ENCODE measurements at regions not wholly inside any gene's neighbourhood (a gene's known extent, or its start where the extent isn't known, plus 50 kb on each side); places are given as distances from the start of the nearest gene placed in this dataset.

DNA sequence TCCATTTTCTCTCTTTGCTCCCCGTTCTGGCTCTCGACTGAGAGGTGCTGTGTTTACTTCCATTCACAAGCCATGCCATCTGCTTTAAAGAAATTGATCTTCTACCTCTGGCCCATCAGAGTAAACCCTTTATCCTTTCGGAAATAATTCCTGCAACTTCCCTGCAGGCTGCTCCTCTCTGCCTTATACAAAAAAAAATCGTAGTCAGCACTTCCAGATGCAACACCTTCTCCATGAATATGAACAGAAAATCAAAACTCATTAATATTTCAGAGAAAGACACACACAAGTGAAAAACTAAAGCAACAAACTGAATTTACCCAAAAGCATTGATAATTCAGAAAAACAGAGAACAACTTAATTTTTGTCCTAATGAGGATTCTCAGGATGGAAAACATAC, 127.6 kb upstream of the FSCB start:
- no peak overlapping the region for H3K4me3 ChIP-seq (ENCODE audit: low read length)
- H3K27ac ChIP-seq (ENCODE audit: low read length), result no peak overlapping the region
- no peaks in the 10 kb centered on the region for H4K20me1 ChIP-seq (ENCODE audit: insufficient read depth, low read length)
- H3K9me3 ChIP-seq (ENCODE audit: insufficient read depth, low read length), result no peaks in the 10 kb centered on the region
- TF ChIP-seq EZH2phosphoT487 (IDR thresholded peaks at IDR 0.05; ENCODE audit: low read depth), result no peak
- TF ChIP-seq, protein P1, sequence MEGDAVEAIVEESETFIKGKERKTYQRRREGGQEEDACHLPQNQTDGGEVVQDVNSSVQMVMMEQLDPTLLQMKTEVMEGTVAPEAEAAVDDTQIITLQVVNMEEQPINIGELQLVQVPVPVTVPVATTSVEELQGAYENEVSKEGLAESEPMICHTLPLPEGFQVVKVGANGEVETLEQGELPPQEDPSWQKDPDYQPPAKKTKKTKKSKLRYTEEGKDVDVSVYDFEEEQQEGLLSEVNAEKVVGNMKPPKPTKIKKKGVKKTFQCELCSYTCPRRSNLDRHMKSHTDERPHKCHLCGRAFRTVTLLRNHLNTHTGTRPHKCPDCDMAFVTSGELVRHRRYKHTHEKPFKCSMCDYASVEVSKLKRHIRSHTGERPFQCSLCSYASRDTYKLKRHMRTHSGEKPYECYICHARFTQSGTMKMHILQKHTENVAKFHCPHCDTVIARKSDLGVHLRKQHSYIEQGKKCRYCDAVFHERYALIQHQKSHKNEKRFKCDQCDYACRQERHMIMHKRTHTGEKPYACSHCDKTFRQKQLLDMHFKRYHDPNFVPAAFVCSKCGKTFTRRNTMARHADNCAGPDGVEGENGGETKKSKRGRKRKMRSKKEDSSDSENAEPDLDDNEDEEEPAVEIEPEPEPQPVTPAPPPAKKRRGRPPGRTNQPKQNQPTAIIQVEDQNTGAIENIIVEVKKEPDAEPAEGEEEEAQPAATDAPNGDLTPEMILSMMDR (IDR thresholded peaks at IDR 0.05; ENCODE audit: low read depth, low read length), result no peak
- no peaks in the 10 kb centered on the region for H3K27me3 ChIP-seq (ENCODE audit: low read depth, low read length)
- H3K9ac ChIP-seq (ENCODE audit: low read length), result no peak overlapping the region
- H3K79me2 ChIP-seq (ENCODE audit: low read length), result no peaks in the 10 kb centered on the region
- H2AFZ ChIP-seq (ENCODE audit: low read depth, low read length), result no peak overlapping the region
- no peaks in the 10 kb centered on the region for H3K4me1 ChIP-seq (ENCODE audit: low read length)
- no peak overlapping the region for H3K4me2 ChIP-seq (ENCODE audit: low read length)
- no peaks in the 10 kb centered on the region for H3K36me3 ChIP-seq (replicated peaks; ENCODE audit: low read depth, low read length)

DNA sequence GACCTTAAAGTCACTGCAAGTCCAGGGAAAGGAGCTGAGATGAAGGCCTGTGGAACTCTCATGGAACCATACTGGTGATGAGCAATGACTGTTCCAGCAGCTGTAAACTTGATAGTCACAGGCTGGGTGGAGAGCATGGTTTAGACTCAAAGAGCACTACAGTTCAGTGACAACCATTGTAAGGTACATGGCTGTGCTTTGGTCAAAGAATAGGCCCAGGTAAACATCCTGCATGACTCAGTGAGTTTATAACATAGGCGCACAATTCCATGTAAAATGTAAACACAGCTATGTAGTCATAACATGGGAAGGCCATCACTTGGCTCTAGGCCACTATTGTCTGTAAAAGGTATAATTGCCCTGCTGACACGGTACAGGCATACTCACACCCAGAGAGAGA, 119.3 kb upstream of the FSCB start:
- Histone ChIP-seq H3K9ac (ENCODE audit: low read length) (no peak overlapping the region), H2AFZ (ENCODE audit: low read depth, low read length) (no peak overlapping the region), H3K27ac (ENCODE audit: low read length) (no peak overlapping the region), H3K79me2 (ENCODE audit: low read length) (no peaks in the 10 kb centered on the region), H3K9me3 (ENCODE audit: insufficient read depth, low read length) (no peaks in the 10 kb centered on the region), H3K36me3 (replicated peaks; ENCODE audit: low read depth, low read length) (no peaks in the 10 kb centered on the region), H4K20me1 (ENCODE audit: insufficient read depth, low read length) (no peaks in the 10 kb centered on the region), H3K27me3 (ENCODE audit: low read depth, low read length) (no peaks in the 10 kb centered on the region), H3K4me2 (ENCODE audit: low read length) (no peak overlapping the region), H3K4me1 (ENCODE audit: low read length) (no peaks in the 10 kb centered on the region), H3K4me3 (ENCODE audit: low read length) (no peak overlapping the region)
- TF ChIP-seq, protein P1 (IDR thresholded peaks at IDR 0.05; ENCODE audit: low read depth, low read length), result no peak
- no peak for TF ChIP-seq EZH2phosphoT487 (IDR thresholded peaks at IDR 0.05; ENCODE audit: low read depth)

DNA sequence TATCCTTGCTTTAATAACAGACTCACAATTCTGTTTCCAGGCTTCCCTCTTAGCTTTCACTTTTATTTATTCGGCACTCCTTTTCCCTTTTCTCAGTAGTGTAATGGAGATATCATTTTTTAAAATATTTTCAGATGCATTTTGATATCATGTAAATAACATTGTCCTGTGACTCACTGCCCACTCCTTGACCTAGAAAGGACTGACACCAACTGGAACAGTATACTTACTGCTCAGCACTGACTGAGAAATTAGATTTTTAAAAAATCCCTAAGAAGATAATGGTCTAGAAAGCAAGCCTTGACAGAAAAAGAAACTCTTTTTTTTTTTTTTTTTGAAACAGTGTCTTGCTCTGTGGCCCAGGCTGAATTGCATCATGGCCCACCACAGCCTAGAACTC, 118.0 kb upstream of the FSCB start:
- no peaks in the 10 kb centered on the region for H3K9me3 ChIP-seq (ENCODE audit: insufficient read depth, low read length)
- H3K9ac ChIP-seq (ENCODE audit: low read length), result no peak overlapping the region
- no peaks in the 10 kb centered on the region for H4K20me1 ChIP-seq (ENCODE audit: insufficient read depth, low read length)
- H3K36me3 ChIP-seq (replicated peaks; ENCODE audit: low read depth, low read length), result no peaks in the 10 kb centered on the region
- H3K4me3 ChIP-seq (ENCODE audit: low read length), result no peak overlapping the region
- H3K4me1 ChIP-seq (ENCODE audit: low read length), result no peaks in the 10 kb centered on the region
- no peak for TF ChIP-seq EZH2phosphoT487 (IDR thresholded peaks at IDR 0.05; ENCODE audit: low read depth)
- TF ChIP-seq, protein P1 (IDR thresholded peaks at IDR 0.05; ENCODE audit: low read depth, low read length), result no peak
- H3K27ac ChIP-seq (ENCODE audit: low read length), result no peak overlapping the region
- no peak overlapping the region for H3K4me2 ChIP-seq (ENCODE audit: low read length)
- H3K79me2 ChIP-seq (ENCODE audit: low read length), result no peaks in the 10 kb centered on the region
- no peaks in the 10 kb centered on the region for H3K27me3 ChIP-seq (ENCODE audit: low read depth, low read length)
- H2AFZ ChIP-seq (ENCODE audit: low read depth, low read length), result no peak overlapping the region

DNA sequence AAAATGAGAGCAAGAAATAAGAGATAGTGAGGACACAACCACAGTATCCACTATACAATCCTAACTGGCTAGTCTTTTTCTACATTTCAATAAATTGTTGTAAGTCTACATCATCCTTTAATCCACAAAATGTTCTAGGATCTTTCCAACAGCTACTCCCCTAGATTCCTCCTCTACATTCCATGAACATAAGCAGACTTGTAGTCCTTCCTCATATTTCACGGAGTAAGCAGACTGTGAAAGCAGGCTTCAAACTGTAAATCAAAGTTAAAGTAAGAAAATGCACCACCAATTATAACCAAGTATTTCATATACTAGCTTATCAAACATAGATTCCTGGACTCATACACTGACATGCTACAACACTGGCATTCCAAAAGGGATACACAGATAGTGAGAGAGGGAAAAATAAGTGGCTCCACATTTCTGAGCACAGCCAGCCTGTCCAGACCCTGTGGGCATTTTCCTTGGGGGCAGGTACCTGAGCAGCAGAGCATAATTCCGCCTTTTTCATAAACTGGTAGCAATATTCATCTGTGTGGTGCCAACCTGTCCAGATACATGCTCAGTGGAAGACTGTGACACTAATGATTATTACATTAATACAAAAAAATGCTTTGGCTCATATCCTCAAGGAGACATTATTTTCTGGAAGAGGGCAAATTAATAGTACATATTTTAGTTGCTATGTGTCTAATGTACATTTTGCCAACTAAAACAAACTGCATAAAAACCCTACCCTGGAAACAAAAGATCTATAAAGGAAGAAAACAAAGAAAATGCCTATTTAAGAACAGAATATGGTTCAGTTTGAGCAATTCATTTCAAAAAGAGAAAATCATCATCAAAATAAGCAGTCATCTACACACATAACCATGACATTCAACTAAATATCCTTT, 113.3 kb upstream of the FSCB start:
- Histone ChIP-seq H2AFZ (ENCODE audit: low read depth, low read length) (no peak overlapping the region), H3K27ac (ENCODE audit: low read length) (no peak overlapping the region), H3K27me3 (ENCODE audit: low read depth, low read length) (no peaks in the 10 kb centered on the region), H3K9me3 (ENCODE audit: insufficient read depth, low read length) (no peaks in the 10 kb centered on the region), H3K4me1 (ENCODE audit: low read length) (no peaks in the 10 kb centered on the region), H4K20me1 (ENCODE audit: insufficient read depth, low read length) (no peaks in the 10 kb centered on the region), H3K79me2 (ENCODE audit: low read length) (no peaks in the 10 kb centered on the region), H3K36me3 (replicated peaks; ENCODE audit: low read depth, low read length) (no peaks in the 10 kb centered on the region), H3K9ac (ENCODE audit: low read length) (no peak overlapping the region), H3K4me2 (ENCODE audit: low read length) (no peak overlapping the region), H3K4me3 (ENCODE audit: low read length) (no peak overlapping the region)
- TF ChIP-seq EZH2phosphoT487 (IDR thresholded peaks at IDR 0.05; ENCODE audit: low read depth), result no peak
- TF ChIP-seq, protein P1 (IDR thresholded peaks at IDR 0.05; ENCODE audit: low read depth, low read length), result no peak
